Common myeloid progenitor, CD34-positive (primary cell): ENCODE measurements at regions not wholly inside any gene's neighbourhood (a gene's known extent, or its start where the extent isn't known, plus 50 kb on each side); places are given as distances from the start of the nearest gene placed in this dataset.

Experiments used
- CTCF ChIA-PET: fragments of 350-600 bp; sonication (Branson Sonifier 250); formaldehyde crosslinking; loops from one replicate; lab custom pipeline; 2021; ENCODE audit warnings: antibody characterized with exemption; lab: Charles Lee
- POLR2A ChIA-PET: fragments of 350-600 bp; sonication (Branson Sonifier 250); formaldehyde crosslinking; loops from one replicate; lab custom pipeline; 2021; ENCODE audit warnings: antibody characterized with exemption; lab: Charles Lee
- DNase-seq, 3 donors: peaks; one replicate each; pipeline versions ENCODE4 v3.0.0 to v3.0.0-alpha.2; 2013
- H3K27ac ChIP-seq, 2 experiments: 1 replicate in 1 of 2; 2 replicates in 1 of 2; pipeline ENCODE4 v1.7.0; 2013; ENCODE audit warnings: inconsistent platforms in 2 of 2, low read length in 2 of 2, mild to moderate bottlenecking in 2 of 2, low read depth in 1 of 2, moderate library complexity in 1 of 2; ENCODE audit not compliant: severe bottlenecking in 2 of 2, insufficient read depth in 1 of 2, poor library complexity in 1 of 2
- H3K27me3 ChIP-seq, 5 experiments: replicated peaks in 2 of 5; 1 replicate in 3 of 5; 2 replicates in 2 of 5; pipeline versions ENCODE4 v1.6.1 to v1.7.0; 2013; ENCODE audit warnings: low read length in 4 of 5, mild to moderate bottlenecking in 2 of 5, moderate library complexity in 2 of 5, inconsistent platforms in 1 of 5; ENCODE audit not compliant: insufficient read depth in 5 of 5, control insufficient read depth in 4 of 5
- H3K36me3 ChIP-seq, 4 experiments: 1 replicate in 2 of 4; 2 replicates in 2 of 4; pipeline versions ENCODE4 v1.6.1 to v1.7.0; 2013; ENCODE audit warnings: low read length in 3 of 4, control low read depth in 1 of 4, mild to moderate bottlenecking in 1 of 4; ENCODE audit not compliant: control insufficient read depth in 4 of 4, insufficient read depth in 4 of 4
- H3K4me1 ChIP-seq, 4 experiments: 1 replicate in 3 of 4; 2 replicates in 1 of 4; pipeline versions ENCODE4 v1.6.1 to v1.7.1; 2013; ENCODE audit warnings: low read length in 3 of 4, mild to moderate bottlenecking in 3 of 4, control low read depth in 1 of 4, inconsistent platforms in 1 of 4, moderate library complexity in 1 of 4; ENCODE audit not compliant: control insufficient read depth in 4 of 4, insufficient read depth in 4 of 4; ENCODE audit errors: control extremely low read depth in 1 of 4
- H3K4me3 ChIP-seq, 7 experiments: 1 replicate in 4 of 7; 2 replicates in 3 of 7; pipeline versions ENCODE4 v1.5.1 to v1.7.0; 2013; ENCODE audit warnings: mild to moderate bottlenecking in 7 of 7, low read length in 6 of 7, moderate library complexity in 6 of 7, inconsistent platforms in 2 of 7, low read depth in 2 of 7, control low read depth in 1 of 7; ENCODE audit not compliant: insufficient read depth in 4 of 7, control insufficient read depth in 1 of 7; ENCODE audit errors: extremely low read depth in 1 of 7
- H3K9me3 ChIP-seq, 5 experiments: 1 replicate in 4 of 5; 2 replicates in 1 of 5; pipeline versions ENCODE4 v1.6.1 to v1.7.1; 2013; ENCODE audit warnings: low read length in 4 of 5, mild to moderate bottlenecking in 2 of 5, inconsistent platforms in 1 of 5, low read depth in 1 of 5, moderate library complexity in 1 of 5; ENCODE audit not compliant: control insufficient read depth in 4 of 5, insufficient read depth in 2 of 5; ENCODE audit errors: control extremely low read depth in 1 of 5
- WGBS: methylation state at CpG from one replicate; pipeline ENCODE4 v1.1.5; 2013; ENCODE audit not compliant: insufficient coverage; 5-methylcytosine and 5-hydroxymethylcytosine counted together

GRCh38 chr4:123893011-123893981, 496.7 kb downstream of the SPRY1 start:
- Histone ChIP-seq H3K36me3 (no peaks in the 10 kb centered on the region), H3K27ac (no peak overlapping the region), H3K27me3 (no peaks in the 10 kb centered on the region), H3K4me1 (no peaks in the 10 kb centered on the region), H3K4me3 (no peak overlapping the region), H3K9me3 (no peaks in the 10 kb centered on the region)
- WGBS, result 68% methylated on average over 6 of the region's 9 CpGs
- CTCF ChIA-PET, result interaction anchor here (0.6 kb wide), 1 partner anchor 9 kb away, joined by 3 read pairs; no protein-coding TSS in a partner anchor
- POLR2A ChIA-PET, result no interaction called here
- no peak for DNase-seq

GRCh38 chr4:123896446-123897071, 500.0 kb downstream of the SPRY1 start:
- Histone ChIP-seq H3K27ac (no peak overlapping the region), H3K36me3 (no peaks in the 10 kb centered on the region), H3K27me3 (no peaks in the 10 kb centered on the region), H3K4me1 (no peaks in the 10 kb centered on the region), H3K4me3 (no peak overlapping the region), H3K9me3 (no peaks in the 10 kb centered on the region)
- CTCF ChIA-PET, result interaction anchor here (1.6 kb wide), 1 partner anchor 10 kb away, joined by 3 read pairs; no protein-coding TSS in a partner anchor
- no peak for DNase-seq
- POLR2A ChIA-PET, result no interaction called here

GRCh38 chr4:123898946-123899666, 502.5 kb downstream of the SPRY1 start:
- ChIA-PET CTCF (no interaction called here), POLR2A (interaction anchor here (0.6 kb wide), 1 partner anchor 17 kb away, joined by 3 read pairs; no protein-coding TSS in a partner anchor)
- DNase-seq, result no peak
- no peak overlapping the region for H3K27ac ChIP-seq
- H3K9me3 ChIP-seq, result no peaks in the 10 kb centered on the region
- no peaks in the 10 kb centered on the region for H3K4me1 ChIP-seq
- H3K36me3 ChIP-seq, result no peaks in the 10 kb centered on the region
- H3K4me3 ChIP-seq, result no peak overlapping the region
- no peaks in the 10 kb centered on the region for H3K27me3 ChIP-seq
- WGBS, result 88% methylated on average over 1 of the region's 2 CpGs

- Histone ChIP-seq H3K9me3 (peaks cover 0 to 6% (median 0%) of the 10 kb centered on the region in 5 experiments), H3K36me3 (no peaks in the 10 kb centered on the region), H3K27me3 (no peaks in the 10 kb centered on the region), H3K4me3 (no peak overlapping the region), H3K27ac (no peak overlapping the region), H3K4me1 (no peaks in the 10 kb centered on the region)
- no peak for DNase-seq
- POLR2A ChIA-PET, result no interaction called here
- CTCF ChIA-PET, result no interaction called here
- 100% methylated on average over 1 of the region's 1 CpG for WGBS
These were observed 508.3 kb downstream of the SPRY1 start for GRCh38 chr4:123904882-123905281.

- no peak for DNase-seq
- POLR2A ChIA-PET, result interaction anchor here (0.7 kb wide), 1 partner anchor 558 kb away, joined by 3 read pairs; no protein-coding TSS in a partner anchor
- CTCF ChIA-PET, result interaction anchor here (0.6 kb wide), 1 partner anchor 48 kb away, joined by 4 read pairs; no protein-coding TSS in a partner anchor
- Histone ChIP-seq H3K36me3 (no peaks in the 10 kb centered on the region), H3K27me3 (no peaks in the 10 kb centered on the region), H3K9me3 (no peaks in the 10 kb centered on the region), H3K4me1 (no peaks in the 10 kb centered on the region), H3K4me3 (no peak overlapping the region), H3K27ac (no peak overlapping the region)
These were observed 517.0 kb downstream of the SPRY1 start for GRCh38 chr4:123913598-123913997.

GRCh38 chr4:123916821-123917220, 520.2 kb downstream of the SPRY1 start:
- no peaks in the 10 kb centered on the region for H3K27me3 ChIP-seq
- H3K9me3 ChIP-seq, result no peaks in the 10 kb centered on the region
- no peak overlapping the region for H3K4me3 ChIP-seq
- WGBS, result no CpG with 5 or more reads among the region's 2 CpGs
- no peaks in the 10 kb centered on the region for H3K4me1 ChIP-seq
- no peak overlapping the region for H3K27ac ChIP-seq
- POLR2A ChIA-PET, result no interaction called here
- CTCF ChIA-PET, result no interaction called here
- no peak for DNase-seq
- H3K36me3 ChIP-seq, result no peaks in the 10 kb centered on the region
